ENCODE measurements at regions not wholly inside any gene's neighbourhood (a gene's known extent, or its start where the extent isn't known, plus 50 kb on each side); places are given as distances from the start of the nearest gene placed in this dataset.

DNA sequence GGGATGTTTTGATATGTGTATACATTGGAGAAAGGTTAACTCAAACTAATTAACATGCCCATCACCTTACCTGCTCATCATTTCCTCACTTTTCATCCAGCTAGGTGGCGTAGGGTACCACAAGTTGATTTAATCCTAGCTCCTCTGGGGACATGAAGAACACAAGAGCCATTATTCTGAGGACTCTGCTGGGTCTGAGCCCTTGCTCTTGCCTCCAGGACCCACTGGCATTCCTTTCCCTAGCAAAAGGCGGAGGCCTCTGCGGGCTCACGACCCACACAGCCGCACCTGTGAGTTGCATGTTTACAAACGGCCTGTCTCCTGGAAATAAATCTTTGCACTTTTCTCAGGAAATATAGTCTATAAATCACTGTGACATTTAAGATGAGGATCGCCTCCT lies 871.9 kb downstream of the TBC1D22A start:
- in situ Hi-C loops (cut with HindIII; ENCODE audit: low sequenced_read_pairs): no loop called here
- TF ChIP-seq, protein P1, sequence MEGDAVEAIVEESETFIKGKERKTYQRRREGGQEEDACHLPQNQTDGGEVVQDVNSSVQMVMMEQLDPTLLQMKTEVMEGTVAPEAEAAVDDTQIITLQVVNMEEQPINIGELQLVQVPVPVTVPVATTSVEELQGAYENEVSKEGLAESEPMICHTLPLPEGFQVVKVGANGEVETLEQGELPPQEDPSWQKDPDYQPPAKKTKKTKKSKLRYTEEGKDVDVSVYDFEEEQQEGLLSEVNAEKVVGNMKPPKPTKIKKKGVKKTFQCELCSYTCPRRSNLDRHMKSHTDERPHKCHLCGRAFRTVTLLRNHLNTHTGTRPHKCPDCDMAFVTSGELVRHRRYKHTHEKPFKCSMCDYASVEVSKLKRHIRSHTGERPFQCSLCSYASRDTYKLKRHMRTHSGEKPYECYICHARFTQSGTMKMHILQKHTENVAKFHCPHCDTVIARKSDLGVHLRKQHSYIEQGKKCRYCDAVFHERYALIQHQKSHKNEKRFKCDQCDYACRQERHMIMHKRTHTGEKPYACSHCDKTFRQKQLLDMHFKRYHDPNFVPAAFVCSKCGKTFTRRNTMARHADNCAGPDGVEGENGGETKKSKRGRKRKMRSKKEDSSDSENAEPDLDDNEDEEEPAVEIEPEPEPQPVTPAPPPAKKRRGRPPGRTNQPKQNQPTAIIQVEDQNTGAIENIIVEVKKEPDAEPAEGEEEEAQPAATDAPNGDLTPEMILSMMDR (IDR thresholded peaks at IDR 0.05; ENCODE audit: low read depth, low read length, missing control alignments): no peak
- no peak for DNase-seq (ENCODE audit: low read depth)

DNA sequence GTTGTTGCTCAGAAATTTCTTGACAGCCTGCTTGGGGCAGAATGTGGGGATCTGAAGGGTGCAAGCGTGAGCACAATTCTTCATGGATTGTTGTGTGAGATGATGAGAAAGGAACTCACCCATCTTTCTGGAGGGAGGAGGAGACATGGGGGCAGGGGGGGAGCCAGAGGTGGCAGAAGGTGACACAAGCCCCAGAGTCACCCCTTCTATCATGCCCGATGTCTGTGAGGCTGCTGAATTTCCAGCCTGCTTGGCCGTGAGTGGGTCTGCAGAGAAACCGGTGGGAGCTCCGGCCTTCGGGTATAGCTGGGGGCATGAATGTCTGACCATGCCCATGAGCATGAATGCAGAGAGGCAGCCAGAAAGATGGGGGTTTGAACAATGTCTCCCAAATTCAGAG lies 870.7 kb downstream of the TBC1D22A start:
- DNase-seq (ENCODE audit: low read depth): no peak
- H3K4me3 ChIP-seq (ENCODE audit: low read depth, low read length): no peak overlapping the region
- TF ChIP-seq, protein P1 (IDR thresholded peaks at IDR 0.05; ENCODE audit: low read depth, low read length, missing control alignments): no peak
- in situ Hi-C loops (cut with HindIII; ENCODE audit: low sequenced_read_pairs): no loop called here

More for the DNA sequence above, 871.9 kb downstream of the TBC1D22A start:
- H3K4me3 ChIP-seq (ENCODE audit: low read depth, low read length): no peak overlapping the region

DNA sequence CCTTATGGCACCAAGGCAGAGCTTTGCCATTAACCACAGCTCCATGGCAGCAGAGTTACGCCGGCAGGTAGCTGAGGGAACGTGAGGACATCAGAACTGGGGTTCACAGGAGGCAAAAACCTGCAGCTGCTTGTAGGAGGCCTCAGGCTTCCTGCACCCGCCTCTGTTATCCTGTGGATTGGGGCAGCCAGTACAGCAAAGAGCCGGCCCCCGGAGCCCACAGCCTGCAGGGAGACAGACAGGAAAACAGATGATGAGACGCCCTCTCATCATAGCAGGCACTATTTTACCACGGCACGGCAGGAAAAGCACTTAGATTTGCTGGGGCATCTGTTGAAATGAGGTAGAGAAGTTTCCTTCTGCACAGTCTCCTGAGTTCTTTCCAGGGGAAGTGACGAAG lies 870.3 kb downstream of the TBC1D22A start:
- TF ChIP-seq, protein P1 (IDR thresholded peaks at IDR 0.05; ENCODE audit: low read depth, low read length, missing control alignments): no peak
- no peak overlapping the region for H3K4me3 ChIP-seq (ENCODE audit: low read depth, low read length)
- DNase-seq (ENCODE audit: low read depth): no peak
- in situ Hi-C loops (cut with HindIII; ENCODE audit: low sequenced_read_pairs): no loop called here

DNA sequence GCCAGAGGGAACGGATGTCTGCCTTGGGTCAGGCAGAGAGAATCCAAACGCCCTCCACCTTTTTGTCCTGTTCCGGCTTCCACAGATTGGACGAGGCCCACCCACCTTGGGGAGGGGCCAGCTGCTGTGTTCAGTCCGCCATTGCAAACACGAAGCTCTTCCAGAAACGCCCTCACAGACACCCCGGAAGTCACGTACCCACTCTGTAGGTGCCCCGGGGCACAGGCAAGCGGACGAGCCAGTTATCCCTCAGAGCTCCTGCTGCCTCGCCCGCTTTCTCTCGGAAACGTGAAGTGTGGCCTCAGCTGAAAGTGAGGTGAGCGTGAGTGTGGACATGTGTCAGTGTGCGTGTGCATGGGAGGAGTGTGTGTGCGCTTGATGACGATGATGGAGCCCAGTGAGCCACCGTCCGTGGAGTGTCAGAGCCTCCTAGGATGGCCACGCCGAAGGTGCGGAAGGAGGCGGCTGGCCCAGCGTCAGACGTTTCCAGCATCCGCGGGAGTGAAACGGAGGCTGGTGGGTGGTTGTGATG lies 869.2 kb downstream of the TBC1D22A start:
- no peak overlapping the region for H3K4me3 ChIP-seq (ENCODE audit: low read depth, low read length)
- in situ Hi-C loops (cut with HindIII; ENCODE audit: low sequenced_read_pairs): no loop called here
- TF ChIP-seq, protein P1 (IDR thresholded peaks at IDR 0.05; ENCODE audit: low read depth, low read length, missing control alignments): no peak
- no peak for DNase-seq (ENCODE audit: low read depth)

DNA sequence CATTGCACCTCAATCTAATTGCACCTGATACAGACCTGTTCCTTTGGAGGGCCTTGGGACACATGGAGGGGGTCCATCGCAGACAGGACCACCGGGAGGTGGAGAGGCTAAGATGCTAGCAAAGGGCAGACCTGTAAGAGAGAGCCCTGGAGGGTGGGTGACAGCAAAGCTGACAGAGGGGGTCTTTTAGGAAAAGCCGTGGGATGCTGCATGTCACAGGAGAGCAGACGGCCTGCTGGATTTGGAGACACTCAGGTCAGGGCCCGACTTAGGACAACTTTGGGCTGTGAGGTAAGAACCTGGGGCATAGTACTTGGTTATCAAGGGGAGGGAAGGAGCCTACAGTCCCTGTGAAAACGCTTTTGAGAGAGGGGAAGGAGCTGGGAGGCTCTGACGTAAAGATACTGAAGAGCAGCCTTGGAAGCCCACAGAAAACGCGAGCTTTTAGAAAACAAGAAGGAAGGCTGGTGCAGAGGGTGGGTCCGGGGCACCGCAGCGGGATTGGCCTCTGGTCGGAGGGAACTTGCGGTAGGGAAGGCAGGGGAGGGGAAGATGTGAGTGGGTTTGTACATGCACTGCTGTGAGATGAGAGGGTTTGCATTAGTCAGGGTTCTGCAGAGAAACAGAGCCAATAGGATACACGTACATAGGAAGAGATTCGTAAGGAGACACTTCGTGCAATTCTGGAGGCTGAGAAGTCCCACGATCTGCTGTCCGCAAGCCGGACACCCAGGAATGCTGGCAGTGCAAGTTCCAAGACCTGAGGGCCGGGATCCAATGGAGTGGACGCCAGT lies 868.5 kb downstream of the TBC1D22A start:
- TF ChIP-seq, protein P1 (IDR thresholded peaks at IDR 0.05; ENCODE audit: low read depth, low read length, missing control alignments): no peak
- no peak overlapping the region for H3K4me3 ChIP-seq (ENCODE audit: low read depth, low read length)
- DNase-seq (ENCODE audit: low read depth): no peak
- in situ Hi-C loops (cut with HindIII; ENCODE audit: low sequenced_read_pairs): no loop called here

DNA sequence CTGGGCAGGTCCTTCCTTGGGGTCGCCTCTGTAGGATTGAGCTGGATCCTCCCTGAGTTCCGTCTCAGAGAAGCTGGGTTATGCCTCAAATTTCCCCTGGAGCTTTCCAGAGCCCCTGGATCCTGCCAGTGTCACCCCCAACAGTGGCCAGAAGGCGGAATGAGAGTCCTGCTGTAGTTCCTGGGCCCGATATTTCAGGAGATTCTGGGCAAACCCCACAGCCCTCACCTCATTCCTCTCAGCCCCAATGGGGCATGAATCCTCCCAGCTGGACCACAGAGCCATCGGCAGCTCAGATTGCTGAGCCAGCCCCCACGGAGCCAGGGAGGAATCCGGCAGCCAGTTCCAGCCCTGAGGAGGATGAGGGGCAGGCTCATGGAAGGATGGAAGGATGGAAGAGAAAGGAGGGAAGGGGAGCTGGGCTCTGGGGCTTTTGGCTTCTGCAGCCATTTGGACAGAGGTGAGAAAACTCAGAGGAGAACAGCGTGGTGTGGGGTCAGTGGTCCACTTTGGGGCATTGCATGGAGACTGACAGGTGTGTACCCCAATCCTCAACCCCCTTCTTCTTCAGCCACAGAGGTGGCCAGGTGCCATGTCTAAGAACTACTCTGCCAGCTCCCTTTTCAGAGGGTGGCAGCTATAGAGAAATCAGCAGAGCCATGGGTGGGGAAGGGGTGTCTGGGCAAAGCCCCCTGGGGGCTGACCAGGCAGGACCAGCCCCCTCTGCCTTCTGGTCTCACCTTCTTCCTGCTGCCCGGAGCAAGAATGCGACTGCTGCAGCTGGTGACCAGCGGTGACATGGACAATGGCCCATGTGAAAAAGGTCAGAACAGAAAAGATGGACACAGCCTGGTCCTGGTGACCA lies 867.6 kb downstream of the TBC1D22A start:
- TF ChIP-seq, protein P1 (IDR thresholded peaks at IDR 0.05; ENCODE audit: low read depth, low read length, missing control alignments): no peak
- in situ Hi-C loops (cut with HindIII; ENCODE audit: low sequenced_read_pairs): no loop called here
- DNase-seq (ENCODE audit: low read depth): no peak
- H3K4me3 ChIP-seq (ENCODE audit: low read depth, low read length): no peak overlapping the region
